B cell (primary cell): ENCODE measurements at regions not wholly inside any gene's neighbourhood (a gene's known extent, or its start where the extent isn't known, plus 50 kb on each side); places are given as distances from the start of the nearest gene placed in this dataset.

ENCODE experiments used
- ATAC-seq: fragments of 200-7000 bp; cut with Tn5 transposase; one replicate; pipeline ENCODE4 v1.10.0; 2021; ENCODE audit warnings: low read depth, mild to moderate bottlenecking, moderate number of reproducible peaks, moderate library complexity
- CTCF ChIA-PET: fragments of 350-600 bp; sonication (Branson Sonifier 250); formaldehyde crosslinking; loops from one replicate; lab custom pipeline; 2021; ENCODE audit warnings: antibody characterized with exemption, inconsistent platforms; lab: Charles Lee
- POLR2A ChIA-PET: fragments of 350-600 bp; sonication (Branson Sonifier 250); formaldehyde crosslinking; loops from one replicate; lab custom pipeline; 2021; ENCODE audit warnings: antibody characterized with exemption; lab: Charles Lee
- DNase-seq: peaks from one replicate; pipeline ENCODE4 v3.0.0; 2013
- H2AFZ ChIP-seq: 2 replicates; pipeline ENCODE4 v1.6.1; 2012; ENCODE audit warnings: mild to moderate bottlenecking, low read depth, low read length; ENCODE audit not compliant: insufficient read depth, poor library complexity, severe bottlenecking
- H3K27ac ChIP-seq, 2 donors: 1 replicate in 1 of 2; 2 replicates in 1 of 2; pipeline ENCODE4 v1.5.1; 2012 to 2013; ENCODE audit warnings: low read length in 2 of 2, mild to moderate bottlenecking in 2 of 2, moderate library complexity in 1 of 2
- H3K27me3 ChIP-seq, 4 experiments: fragments of 200-600 bp in 1 of 4; sonication (generic) in 1 of 4; replicated peaks in 1 of 4; 1 replicate in 2 of 4; 2 replicates in 2 of 4; pipeline versions ENCODE4 v1.6.1 to v1.7.0; 2013 to 2016; ENCODE audit warnings: low read length in 3 of 4, mild to moderate bottlenecking in 2 of 4, mixed read lengths in 1 of 4, moderate library complexity in 1 of 4; ENCODE audit not compliant: insufficient read depth in 4 of 4, control insufficient read depth in 3 of 4; ENCODE audit errors: control extremely low read depth in 1 of 4
- H3K36me3 ChIP-seq, 2 experiments: replicated peaks in 1 of 2; 1 replicate in 1 of 2; 2 replicates in 1 of 2; pipeline versions ENCODE4 v1.6.1 to v1.7.1; 2013; ENCODE audit warnings: low read length in 1 of 2; ENCODE audit not compliant: insufficient read depth in 2 of 2, control insufficient read depth in 1 of 2; ENCODE audit errors: control extremely low read depth in 1 of 2, extremely low read depth in 1 of 2
- H3K4me1 ChIP-seq, 2 donors: fragments of 200-600 bp in 1 of 2; sonication (generic) in 1 of 2; 1 replicate in 1 of 2; 2 replicates in 1 of 2; pipeline versions ENCODE4 v1.5.1 to v1.6.1; 2013 to 2017; ENCODE audit warnings: low read length in 2 of 2; ENCODE audit not compliant: control insufficient read depth in 2 of 2, insufficient read depth in 2 of 2
- H3K4me2 ChIP-seq: replicated peaks from 2 replicates; pipeline ENCODE3; 2012; ENCODE audit warnings: mild to moderate bottlenecking, low read depth, low read length; ENCODE audit not compliant: poor library complexity, severe bottlenecking
- H3K4me3 ChIP-seq, 5 experiments: fragments of 200-600 bp in 1 of 5; sonication (generic) in 1 of 5; 1 replicate in 3 of 5; 2 replicates in 2 of 5; pipeline versions ENCODE4 v1.5.1 to v1.7.0; 2011 to 2016; ENCODE audit warnings: low read length in 4 of 5, mild to moderate bottlenecking in 4 of 5, low read depth in 2 of 5, control low read depth in 1 of 5, moderate library complexity in 1 of 5; ENCODE audit not compliant: insufficient read depth in 1 of 5; ENCODE audit errors: control extremely low read depth in 1 of 5, extremely low read depth in 1 of 5
- H3K79me2 ChIP-seq: fragments of 200-600 bp; sonication (generic); one replicate; pipeline ENCODE4 v1.6.0; 2016; ENCODE audit warnings: low read length; ENCODE audit not compliant: control insufficient read depth, insufficient read depth
- H3K9ac ChIP-seq: fragments of 200-600 bp; sonication (generic); 2 replicates; pipeline ENCODE4 v1.6.1; 2017; ENCODE audit warnings: mild to moderate bottlenecking, low read length, moderate library complexity
- H3K9me3 ChIP-seq, 3 donors: one replicate each; pipeline versions ENCODE4 v1.6.1 to v1.7.1; 2013; ENCODE audit warnings: low read length in 2 of 3; ENCODE audit not compliant: control insufficient read depth in 2 of 3, insufficient read depth in 1 of 3; ENCODE audit errors: control extremely low read depth in 1 of 3
- H4K20me1 ChIP-seq: 2 replicates; pipeline ENCODE4 v1.6.0; 2012; ENCODE audit warnings: mild to moderate bottlenecking, low read length; ENCODE audit not compliant: insufficient read depth, control insufficient read depth, poor library complexity, severe bottlenecking
- H3K27ac Mint-ChIP-seq: one replicate; pipeline ENCODE4 v1.8.0; 2021; ENCODE audit warnings: mixed read lengths
- H3K27me3 Mint-ChIP-seq: one replicate; pipeline ENCODE4 v1.8.0; 2021; ENCODE audit warnings: mixed read lengths
- H3K4me1 Mint-ChIP-seq: one replicate; pipeline ENCODE4 v1.8.0; 2021; ENCODE audit warnings: mixed read lengths
- H3K4me3 Mint-ChIP-seq: one replicate; pipeline ENCODE4 v1.8.0; 2021; ENCODE audit warnings: mixed read lengths
- H3K9me3 Mint-ChIP-seq: one replicate; pipeline ENCODE4 v1.8.0; 2022; ENCODE audit warnings: mixed read lengths; ENCODE audit not compliant: insufficient read depth
- CTCF ChIP-seq: fragments of 200-600 bp; IDR thresholded peaks from one replicate; pipeline ENCODE4 v1.8.0; 2022; ENCODE audit warnings: antibody characterized with exemption, mild to moderate bottlenecking
- EZH2 ChIP-seq: IDR thresholded peaks from 2 replicates; pipeline ENCODE4 v1.6.1; 2012; ENCODE audit warnings: borderline replicate concordance, low read depth, mild to moderate bottlenecking, moderate library complexity, low read length; ENCODE audit not compliant: insufficient read depth, poor library complexity, severe bottlenecking
- WGBS: methylation state at CpG from one replicate; pipeline ENCODE4 v1.1.5; 2013; ENCODE audit warnings: missing lambda C conversion rate; ENCODE audit not compliant: insufficient coverage; 5-methylcytosine and 5-hydroxymethylcytosine counted together
- intact Hi-C: fragments of 100-400 bp; cut with micrococcal nuclease; formaldehyde crosslinking; loops from one replicate; pipeline ENCODE4 v1.10.0; 2022

- CTCF ChIA-PET: no interaction called here
- Histone ChIP-seq H3K4me1 (no peaks in the 10 kb centered on the region), H3K27me3 (no peaks in the 10 kb centered on the region), H3K9ac (no peak overlapping the region), H3K4me2 (no peak overlapping the region), H2AFZ (no peak overlapping the region), H3K27ac (no peak overlapping the region), H3K79me2 (no peaks in the 10 kb centered on the region), H3K4me3 (no peak overlapping the region), H4K20me1 (no peaks in the 10 kb centered on the region), H3K36me3 (no peaks in the 10 kb centered on the region), H3K9me3 (no peaks in the 10 kb centered on the region)
- no peaks in the 10 kb centered on the region for H3K27me3 Mint-ChIP-seq
- H3K4me3 Mint-ChIP-seq: no peak overlapping the region
- no peak for DNase-seq
- peaks cover 4% of the 10 kb centered on the region for H3K9me3 Mint-ChIP-seq
- POLR2A ChIA-PET: no interaction called here
- no peak overlapping the region for H3K27ac Mint-ChIP-seq
- intact Hi-C loops: no loop called here
- 96% methylated on average over 3 of the region's 4 CpGs for WGBS
- no peak for ATAC-seq
- H3K4me1 Mint-ChIP-seq: no peaks in the 10 kb centered on the region
- no peak for TF ChIP-seq EZH2
- no peak for TF ChIP-seq CTCF
Measured at GRCh38 chr12:41634091-41634490, 446.0 kb downstream of the PDZRN4 start.

- Mint-ChIP-seq H3K4me1 (no peaks in the 10 kb centered on the region), H3K27ac (no peak overlapping the region), H3K4me3 (no peak overlapping the region), H3K27me3 (no peaks in the 10 kb centered on the region), H3K9me3 (peaks cover 11% of the 10 kb centered on the region)
- H3K4me2 ChIP-seq: no peak overlapping the region
- POLR2A ChIA-PET: no interaction called here
- no peak overlapping the region for H3K4me3 ChIP-seq
- intact Hi-C loops: no loop called here
- peaks cover 0 to 5% (median 3%) of the 10 kb centered on the region in 3 donors for H3K9me3 ChIP-seq
- no peak for ATAC-seq
- H3K4me1 ChIP-seq: no peaks in the 10 kb centered on the region
- H3K27ac ChIP-seq: no peak overlapping the region
- no peak overlapping the region for H2AFZ ChIP-seq
- no peak overlapping the region for H3K9ac ChIP-seq
- no peaks in the 10 kb centered on the region for H3K36me3 ChIP-seq
- no peaks in the 10 kb centered on the region for H4K20me1 ChIP-seq
- TF ChIP-seq EZH2 (no peak), CTCF (no peak)
- CTCF ChIA-PET: no interaction called here
- no peaks in the 10 kb centered on the region for H3K79me2 ChIP-seq
- no peaks in the 10 kb centered on the region for H3K27me3 ChIP-seq
- 100% methylated on average over 1 of the region's 1 CpG for WGBS
- no peak for DNase-seq
Measured at GRCh38 chr12:41629611-41630010, 441.5 kb downstream of the PDZRN4 start.
